Psoas muscle (tissue), 7 donors: ENCODE measurements at regions not wholly inside any gene's neighbourhood (a gene's known extent, or its start where the extent isn't known, plus 50 kb on each side); places are given as distances from the start of the nearest gene placed in this dataset.
"Not testable (repeated sequence)": the region's sequence is repeated elsewhere in the genome, so short reads cannot be mapped to it uniquely, and the experiment has no call there.

Source experiments
- ATAC-seq, 4 donors: fragments of 200-7000 bp; cut with Tn5 transposase; one replicate each; pipeline ENCODE4 v1.9.1; 2020; ENCODE audit warnings: moderate library complexity in 3 of 4, mild to moderate bottlenecking in 2 of 4
- DNase-seq, 2 donors: peaks; one replicate each; pipeline ENCODE4 v3.0.0-alpha.2; 2020
- H3K27ac ChIP-seq: fragments of 200-600 bp; one replicate; pipeline ENCODE4 v1.8.0; 2022
- H3K27me3 ChIP-seq, 3 donors: fragments of 200-600 bp in 1 of 3; one replicate each; pipeline versions ENCODE4 v1.6.1 to v1.8.0; 2013 to 2022; ENCODE audit warnings: low read length in 2 of 3, mild to moderate bottlenecking in 2 of 3, moderate library complexity in 1 of 3; ENCODE audit not compliant: insufficient read depth in 3 of 3
- H3K36me3 ChIP-seq, 2 donors: fragments of 200-600 bp in 1 of 2; one replicate each; pipeline versions ENCODE4 v1.6.1 to v1.8.0; 2013 to 2022; ENCODE audit warnings: low read depth in 1 of 2, mild to moderate bottlenecking in 1 of 2, moderate library complexity in 1 of 2; ENCODE audit not compliant: insufficient read depth in 1 of 2
- H3K4me1 ChIP-seq: fragments of 200-600 bp; one replicate; pipeline ENCODE4 v1.8.0; 2022
- H3K4me3 ChIP-seq: fragments of 200-600 bp; one replicate; pipeline ENCODE4 v1.8.0; 2022; ENCODE audit warnings: mild to moderate bottlenecking
- H3K9me3 ChIP-seq: fragments of 200-600 bp; one replicate; pipeline ENCODE4 v1.8.0; 2022
- CTCF ChIP-seq: fragments of 200-600 bp; IDR thresholded peaks from one replicate; pipeline ENCODE4 v1.8.0; 2022; ENCODE audit warnings: antibody characterized with exemption
- WGBS, 3 donors: extraction: QIAGEN DNeasy Blood & Tissue Kit; methylation state at CpG; one replicate each; pipeline versions ENCODE4 v1.1.6 to v1.1.7; 2013; 5-methylcytosine and 5-hydroxymethylcytosine counted together
- intact Hi-C, 2 donors: fragments of 100-400 bp; cut with DNase I; formaldehyde crosslinking; loops; one replicate each; pipeline versions ENCODE4 v1.11.0 to v1.14.2; 2022
- donor health status: healthy with polysubstance abuse.
- donor health status: DM: no; HTN: no; CAD: no; lungs with moderate emphysema.
- donor health status: Bipolar disorder and iron deficiency.
- donor health status: healthy.
- donor health status: DM: yes; HTN: yes; CAD: no.
- donor health status: DM: no; HTN: no; CAD: no.
- donor health status: DM: yes; HTN: yes; CAD: no.

- ATAC-seq = peak; percentile 61 to 84 (median 78)
- Histone ChIP-seq H3K27me3 (no peaks in the 10 kb centered on the region), H3K27ac (peak overlapping the region; percentile 62), H3K36me3 (no peaks in the 10 kb centered on the region), H3K4me3 (peak overlapping the region; percentile 13), H3K4me1 (peaks cover 4% of the 10 kb centered on the region), H3K9me3 (no peaks in the 10 kb centered on the region)
- WGBS, 3 donors = 12 to 27% (median 18%) methylated on average over 9 to 10 of the region's 10 CpGs
- no peak for TF ChIP-seq CTCF
- DNase-seq = peak; percentile 88 to 91
- intact Hi-C loops = no loop called here
These were observed 121.7 kb upstream of the SPRED1 start for GRCh38 chr15:38130740-38131498.

- Histone ChIP-seq H3K27ac (no peak overlapping the region), H3K9me3 (no peaks in the 10 kb centered on the region), H3K4me3 (no peak overlapping the region), H3K27me3 (no peaks in the 10 kb centered on the region), H3K4me1 (no peaks in the 10 kb centered on the region), H3K36me3 (no peaks in the 10 kb centered on the region)
- ATAC-seq (no peak), DNase-seq (peak in 1 of 2 donors; percentile 15)
- 41 to 50% (median 45%) methylated on average over 3 of the region's 3 CpGs for WGBS, 3 donors
- intact Hi-C loops = no loop called here
- no peak for TF ChIP-seq CTCF
These were observed 118.4 kb upstream of the SPRED1 start for GRCh38 chr15:38134252-38134651.

- not testable (repeated sequence) for H3K36me3 ChIP-seq, ATAC-seq
These were observed 110.4 kb upstream of the SPRED1 start for GRCh38 chr15:38142195-38142594.

GRCh38 chr15:38144921-38145320 is 107.7 kb upstream of the SPRED1 start:
- Histone ChIP-seq H3K4me1 (no peaks in the 10 kb centered on the region), H3K27me3 (no peaks in the 10 kb centered on the region), H3K4me3 (no peak overlapping the region), H3K9me3 (no peaks in the 10 kb centered on the region), H3K27ac (no peak overlapping the region), H3K36me3 (no peaks in the 10 kb centered on the region)
- ATAC-seq (no peak), DNase-seq (no peak)
- intact Hi-C loops = no loop called here
- WGBS, 3 donors = 52 to 59% (median 58%) methylated on average over 1 of the region's 1 CpG
- no peak for TF ChIP-seq CTCF

More at GRCh38 chr15:38142195-38142594, 110.4 kb upstream of the SPRED1 start:
- H3K27ac ChIP-seq, H3K4me1 ChIP-seq, H3K27me3 ChIP-seq, intact Hi-C loops, DNase-seq, H3K9me3 ChIP-seq, H3K4me3 ChIP-seq: not testable (repeated sequence)
- WGBS, 3 donors = 86 to 89% (median 87%) methylated on average over 11 of the region's 11 CpGs

GRCh38 chr15:38145651-38146111 is 107.0 kb upstream of the SPRED1 start:
- no peaks in the 10 kb centered on the region for H3K4me1 ChIP-seq
- no peak for TF ChIP-seq CTCF
- 19 to 42% (median 20%) methylated on average over 5 of the region's 5 CpGs for WGBS, 3 donors
- intact Hi-C loops = no loop called here
- peaks cover 4% of the 10 kb centered on the region for H3K9me3 ChIP-seq
- ATAC-seq = no peak
- H3K36me3 ChIP-seq = no peaks in the 10 kb centered on the region
- peak in 1 of 2 donors; percentile 10 for DNase-seq
- no peak overlapping the region for H3K4me3 ChIP-seq
- no peaks in the 10 kb centered on the region for H3K27me3 ChIP-seq
- no peak overlapping the region for H3K27ac ChIP-seq
